ENCODE measurements at regions not wholly inside any gene's neighbourhood (a gene's known extent, or its start where the extent isn't known, plus 50 kb on each side); places are given as distances from the start of the nearest gene placed in this dataset.

- no peak for DNase-seq
- no peaks in the 10 kb centered on the region for H4K20me1 ChIP-seq (ENCODE audit: control insufficient read depth, insufficient read depth, low read length, poor library complexity, severe bottlenecking)
- TF ChIP-seq EZH2 (IDR thresholded peaks at IDR 0.05; ENCODE audit: borderline replicate concordance, insufficient read depth, low read depth, low read length, poor library complexity, severe bottlenecking), result no peak
- TF ChIP-seq, protein P1, sequence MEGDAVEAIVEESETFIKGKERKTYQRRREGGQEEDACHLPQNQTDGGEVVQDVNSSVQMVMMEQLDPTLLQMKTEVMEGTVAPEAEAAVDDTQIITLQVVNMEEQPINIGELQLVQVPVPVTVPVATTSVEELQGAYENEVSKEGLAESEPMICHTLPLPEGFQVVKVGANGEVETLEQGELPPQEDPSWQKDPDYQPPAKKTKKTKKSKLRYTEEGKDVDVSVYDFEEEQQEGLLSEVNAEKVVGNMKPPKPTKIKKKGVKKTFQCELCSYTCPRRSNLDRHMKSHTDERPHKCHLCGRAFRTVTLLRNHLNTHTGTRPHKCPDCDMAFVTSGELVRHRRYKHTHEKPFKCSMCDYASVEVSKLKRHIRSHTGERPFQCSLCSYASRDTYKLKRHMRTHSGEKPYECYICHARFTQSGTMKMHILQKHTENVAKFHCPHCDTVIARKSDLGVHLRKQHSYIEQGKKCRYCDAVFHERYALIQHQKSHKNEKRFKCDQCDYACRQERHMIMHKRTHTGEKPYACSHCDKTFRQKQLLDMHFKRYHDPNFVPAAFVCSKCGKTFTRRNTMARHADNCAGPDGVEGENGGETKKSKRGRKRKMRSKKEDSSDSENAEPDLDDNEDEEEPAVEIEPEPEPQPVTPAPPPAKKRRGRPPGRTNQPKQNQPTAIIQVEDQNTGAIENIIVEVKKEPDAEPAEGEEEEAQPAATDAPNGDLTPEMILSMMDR (IDR thresholded peaks at IDR 0.05), result no peak
- peaks cover 10% of the 10 kb centered on the region for H3K4me1 Mint-ChIP-seq
- intact Hi-C loops (cut with micrococcal nuclease), result no loop called here
- POLR2A ChIA-PET, result no interaction called here
- H3K9me3 ChIP-seq (ENCODE audit: control extremely low read depth in 1 of 3, control insufficient read depth in 2 of 3, insufficient read depth in 1 of 3, low read length in 2 of 3), result no peaks in the 10 kb centered on the region
- H3K27ac ChIP-seq (ENCODE audit: low read length in 2 of 2), result no peak overlapping the region
- no peaks in the 10 kb centered on the region for H3K36me3 ChIP-seq (replicated peaks in 1 of 2; ENCODE audit: control extremely low read depth in 1 of 2, control insufficient read depth in 1 of 2, extremely low read depth in 1 of 2, insufficient read depth in 2 of 2, low read length in 1 of 2)
- H3K9ac ChIP-seq (ENCODE audit: low read length), result no peak overlapping the region
- H3K4me3 ChIP-seq (ENCODE audit: control extremely low read depth in 1 of 5, extremely low read depth in 1 of 5, insufficient read depth in 1 of 5, low read depth in 2 of 5, low read length in 4 of 5), result no peak overlapping the region
- no peaks in the 10 kb centered on the region for H3K79me2 ChIP-seq (ENCODE audit: control insufficient read depth, insufficient read depth, low read length)
- peaks cover 0 to 14% of the 10 kb centered on the region in 2 donors for H3K4me1 ChIP-seq (ENCODE audit: control insufficient read depth in 2 of 2, insufficient read depth in 2 of 2, low read length in 2 of 2)
- H3K9me3 Mint-ChIP-seq (ENCODE audit: insufficient read depth), result no peaks in the 10 kb centered on the region
- CTCF ChIA-PET, result no interaction called here
- no peak for ATAC-seq (ENCODE audit: low read depth)
- H3K4me3 Mint-ChIP-seq, result no peak overlapping the region
- WGBS (ENCODE audit: insufficient coverage), result 80% methylated on average over 1 of the region's 7 CpGs
- peaks cover 0 to 6% (median 0%) of the 10 kb centered on the region in 4 experiments for H3K27me3 ChIP-seq (replicated peaks in 1 of 4; ENCODE audit: control extremely low read depth in 1 of 4, control insufficient read depth in 3 of 4, insufficient read depth in 4 of 4, low read length in 3 of 4)
- no peak overlapping the region for H2AFZ ChIP-seq (ENCODE audit: insufficient read depth, low read depth, low read length, poor library complexity, severe bottlenecking)
- no peaks in the 10 kb centered on the region for H3K27me3 Mint-ChIP-seq
- H3K4me2 ChIP-seq (replicated peaks; ENCODE audit: low read depth, low read length, poor library complexity, severe bottlenecking), result no peak overlapping the region
- H3K27ac Mint-ChIP-seq, result no peak overlapping the region
Observed at GRCh38 chr13:80547885-80548825, 207.2 kb upstream of the SPRY2 start.

DNA sequence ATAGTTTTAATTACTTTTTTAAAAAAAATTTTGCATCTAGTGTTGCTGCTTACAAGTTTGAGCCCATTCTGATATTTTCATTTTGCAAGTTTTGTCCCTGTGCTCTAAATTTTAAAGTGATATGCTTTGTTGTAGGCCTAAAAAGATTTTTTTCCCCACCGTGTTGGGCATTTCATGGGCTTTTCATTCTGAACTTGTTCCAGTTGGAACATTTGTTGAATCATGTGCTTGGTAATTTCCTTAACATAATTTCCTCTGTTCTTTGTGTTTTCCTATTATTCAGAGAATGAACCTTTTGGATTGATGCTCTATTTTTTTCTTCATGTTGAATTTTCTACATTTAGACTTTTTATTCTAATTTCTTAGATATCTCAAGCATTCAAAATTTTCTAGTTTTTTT lies 206.4 kb upstream of the SPRY2 start:
- ChIA-PET CTCF (no interaction called here), POLR2A (no interaction called here)
- Mint-ChIP-seq H3K4me3 (no peak overlapping the region), H3K9me3 (ENCODE audit: insufficient read depth) (no peaks in the 10 kb centered on the region), H3K27me3 (no peaks in the 10 kb centered on the region), H3K27ac (no peak overlapping the region), H3K4me1 (peaks cover 9% of the 10 kb centered on the region)
- no peak for DNase-seq
- intact Hi-C loops (cut with micrococcal nuclease), result no loop called here
- Histone ChIP-seq H3K36me3 (replicated peaks in 1 of 2; ENCODE audit: control extremely low read depth in 1 of 2, control insufficient read depth in 1 of 2, extremely low read depth in 1 of 2, insufficient read depth in 2 of 2, low read length in 1 of 2) (no peaks in the 10 kb centered on the region), H3K4me2 (replicated peaks; ENCODE audit: low read depth, low read length, poor library complexity, severe bottlenecking) (no peak overlapping the region), H3K9ac (ENCODE audit: low read length) (no peak overlapping the region), H2AFZ (ENCODE audit: insufficient read depth, low read depth, low read length, poor library complexity, severe bottlenecking) (no peak overlapping the region), H3K4me1 (ENCODE audit: control insufficient read depth in 2 of 2, insufficient read depth in 2 of 2, low read length in 2 of 2) (peaks cover 0 to 14% of the 10 kb centered on the region in 2 donors), H4K20me1 (ENCODE audit: control insufficient read depth, insufficient read depth, low read length, poor library complexity, severe bottlenecking) (no peaks in the 10 kb centered on the region), H3K9me3 (ENCODE audit: control extremely low read depth in 1 of 3, control insufficient read depth in 2 of 3, insufficient read depth in 1 of 3, low read length in 2 of 3) (peaks cover 0 to 3% (median 0%) of the 10 kb centered on the region in 3 donors), H3K79me2 (ENCODE audit: control insufficient read depth, insufficient read depth, low read length) (no peaks in the 10 kb centered on the region), H3K4me3 (ENCODE audit: control extremely low read depth in 1 of 5, extremely low read depth in 1 of 5, insufficient read depth in 1 of 5, low read depth in 2 of 5, low read length in 4 of 5) (no peak overlapping the region), H3K27ac (ENCODE audit: low read length in 2 of 2) (no peak overlapping the region), H3K27me3 (replicated peaks in 1 of 4; ENCODE audit: control extremely low read depth in 1 of 4, control insufficient read depth in 3 of 4, insufficient read depth in 4 of 4, low read length in 3 of 4) (peaks cover 0 to 6% (median 0%) of the 10 kb centered on the region in 4 experiments)
- TF ChIP-seq EZH2 (IDR thresholded peaks at IDR 0.05; ENCODE audit: borderline replicate concordance, insufficient read depth, low read depth, low read length, poor library complexity, severe bottlenecking), result no peak
- TF ChIP-seq, protein P1 (IDR thresholded peaks at IDR 0.05), result no peak
- WGBS (ENCODE audit: insufficient coverage), result no CpG with 5 or more reads among the region's 1 CpG
- no peak for ATAC-seq (ENCODE audit: low read depth)
